Naive thymus-derived CD4-positive, alpha-beta T cell (primary cell): ENCODE measurements at regions not wholly inside any gene's neighbourhood (a gene's known extent, or its start where the extent isn't known, plus 50 kb on each side); places are given as distances from the start of the nearest gene placed in this dataset.

Source experiments
- ATAC-seq: fragments of 150-1000 bp; cut with Tn5 transposase; 2 replicates; pipeline ENCODE4 v1.10.0; 2021; ENCODE audit warnings: mild to moderate bottlenecking, moderate library complexity
- CTCF ChIA-PET: fragments of 350-600 bp; sonication (Branson Sonifier 250); formaldehyde crosslinking; loops from one replicate; lab custom pipeline; 2021; ENCODE audit warnings: antibody characterized with exemption; lab: Charles Lee
- POLR2A ChIA-PET: fragments of 350-600 bp; sonication (Branson Sonifier 250); formaldehyde crosslinking; loops from one replicate; lab custom pipeline; 2021; ENCODE audit warnings: antibody characterized with exemption, inconsistent platforms; lab: Charles Lee
- DNase-seq, 9 donors: peaks; one replicate each; pipeline versions ENCODE4 v3.0.0 to v3.0.0-alpha.2; 2020 to 2022; ENCODE audit warnings: mixed read lengths in 1 of 9
- H3K27ac ChIP-seq: one replicate; pipeline ENCODE4 v1.7.0; 2013; ENCODE audit warnings: mild to moderate bottlenecking, low read depth, low read length, moderate library complexity
- H3K27me3 ChIP-seq, 2 donors: one replicate each; pipeline ENCODE4 v1.7.0; 2013; ENCODE audit warnings: low read length in 2 of 2, mild to moderate bottlenecking in 2 of 2, moderate library complexity in 2 of 2; ENCODE audit not compliant: control insufficient read depth in 2 of 2, insufficient read depth in 2 of 2
- H3K36me3 ChIP-seq, 3 experiments: 1 replicate in 2 of 3; 2 replicates in 1 of 3; pipeline ENCODE4 v1.7.0; 2013; ENCODE audit warnings: low read length in 3 of 3, mild to moderate bottlenecking in 3 of 3, moderate library complexity in 1 of 3; ENCODE audit not compliant: insufficient read depth in 3 of 3, control insufficient read depth in 2 of 3
- H3K4me1 ChIP-seq, 2 donors: one replicate each; pipeline ENCODE4 v1.7.0; 2013; ENCODE audit warnings: low read length in 2 of 2, mild to moderate bottlenecking in 2 of 2, moderate library complexity in 1 of 2; ENCODE audit not compliant: control insufficient read depth in 2 of 2, insufficient read depth in 2 of 2
- H3K4me3 ChIP-seq: 2 replicates; pipeline ENCODE4 v1.7.0; 2013; ENCODE audit warnings: mild to moderate bottlenecking, low read length
- H3K9me3 ChIP-seq, 3 experiments: 1 replicate in 2 of 3; 2 replicates in 1 of 3; pipeline ENCODE4 v1.7.0; 2013; ENCODE audit warnings: low read length in 3 of 3; ENCODE audit not compliant: control insufficient read depth in 2 of 3
- H3K27ac Mint-ChIP-seq, 9 donors: one replicate each; pipeline ENCODE4 v1.8.0; 2020 to 2022; ENCODE audit warnings: mixed read lengths in 9 of 9, mild to moderate bottlenecking in 8 of 9, moderate library complexity in 5 of 9, inconsistent platforms in 2 of 9
- H3K27me3 Mint-ChIP-seq, 5 donors: one replicate each; pipeline ENCODE4 v1.8.0; 2021 to 2022; ENCODE audit warnings: mixed read lengths in 5 of 5, mild to moderate bottlenecking in 1 of 5
- H3K36me3 Mint-ChIP-seq, 5 donors: one replicate each; pipeline ENCODE4 v1.8.0; 2020 to 2022; ENCODE audit warnings: mixed read lengths in 5 of 5, mild to moderate bottlenecking in 3 of 5, inconsistent platforms in 1 of 5
- H3K4me1 Mint-ChIP-seq, 7 donors: one replicate each; pipeline ENCODE4 v1.8.0; 2020 to 2022; ENCODE audit warnings: mixed read lengths in 7 of 7, mild to moderate bottlenecking in 3 of 7, inconsistent platforms in 1 of 7
- H3K4me3 Mint-ChIP-seq, 10 donors: one replicate each; pipeline ENCODE4 v1.8.0; 2020 to 2022; ENCODE audit warnings: mild to moderate bottlenecking in 10 of 10, mixed read lengths in 10 of 10, moderate library complexity in 6 of 10, inconsistent platforms in 2 of 10
- H3K9me3 Mint-ChIP-seq, 11 donors: one replicate each; pipeline ENCODE4 v1.8.0; 2020 to 2022; ENCODE audit warnings: mixed read lengths in 11 of 11, mild to moderate bottlenecking in 4 of 11, inconsistent platforms in 1 of 11, moderate library complexity in 1 of 11
- intact Hi-C, 2 donors: fragments of 100-400 bp; cut with micrococcal nuclease; formaldehyde crosslinking; loops; one replicate each; pipeline ENCODE4 v1.15.1; 2023

DNA sequence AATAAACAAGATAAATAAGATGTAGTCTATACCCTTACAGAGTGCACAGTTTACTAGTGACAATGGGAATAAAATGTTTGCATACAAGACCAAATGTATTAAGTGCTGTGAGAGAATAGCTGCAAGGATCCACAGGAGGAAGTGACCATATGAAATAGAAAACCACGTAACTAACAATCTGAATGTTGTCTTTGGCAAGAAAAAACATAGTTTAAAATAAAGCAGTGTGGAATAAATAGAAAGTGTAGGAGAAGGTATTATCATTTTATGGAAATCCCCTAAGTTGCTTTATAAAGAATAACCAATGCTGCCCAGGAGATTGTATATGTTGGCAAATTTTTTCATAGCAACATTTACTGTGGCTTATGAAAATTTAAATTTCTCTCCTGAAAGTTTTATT lies 116.1 kb downstream of the PCDH7 start:
- Mint-ChIP-seq H3K9me3 (peaks cover 0 to 13% (median 0%) of the 10 kb centered on the region in 11 donors), H3K4me3 (no peak overlapping the region), H3K36me3 (no peaks in the 10 kb centered on the region), H3K27ac (no peak overlapping the region), H3K4me1 (no peaks in the 10 kb centered on the region), H3K27me3 (no peaks in the 10 kb centered on the region)
- ATAC-seq: no peak
- CTCF ChIA-PET: no interaction called here
- intact Hi-C loops: no loop called here
- Histone ChIP-seq H3K9me3 (no peaks in the 10 kb centered on the region), H3K36me3 (no peaks in the 10 kb centered on the region), H3K4me3 (no peak overlapping the region), H3K27ac (no peak overlapping the region), H3K27me3 (no peaks in the 10 kb centered on the region), H3K4me1 (no peaks in the 10 kb centered on the region)
- POLR2A ChIA-PET: no interaction called here
- DNase-seq: no peak

DNA sequence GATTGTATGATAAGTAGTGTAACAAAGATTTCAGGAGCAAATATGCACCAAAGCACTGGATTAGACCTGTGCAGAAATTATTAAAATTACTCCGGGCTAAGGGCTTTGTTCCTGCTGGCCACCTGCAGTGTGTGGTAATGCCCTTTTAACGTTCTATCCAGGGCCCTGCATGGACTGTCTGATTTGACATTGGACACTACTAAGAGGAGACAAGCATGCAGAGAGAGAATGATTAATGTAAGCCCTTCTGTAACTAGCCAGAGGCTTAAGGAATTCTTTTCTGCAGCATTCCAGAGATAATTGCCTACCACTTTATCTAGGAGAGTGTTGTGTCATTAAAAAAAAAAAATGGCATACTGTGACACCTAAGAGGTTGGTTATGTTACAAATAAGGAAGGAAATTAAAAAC lies 117.0 kb downstream of the PCDH7 start:
- intact Hi-C loops: no loop called here
- CTCF ChIA-PET: no interaction called here
- no peak overlapping the region for H3K27ac ChIP-seq
- peaks cover 0 to 13% (median 0%) of the 10 kb centered on the region in 11 donors for H3K9me3 Mint-ChIP-seq
- no peak overlapping the region for H3K4me3 ChIP-seq
- no peak for DNase-seq
- no peaks in the 10 kb centered on the region for H3K36me3 ChIP-seq
- no peaks in the 10 kb centered on the region for H3K4me1 ChIP-seq
- H3K4me1 Mint-ChIP-seq: no peaks in the 10 kb centered on the region
- no peaks in the 10 kb centered on the region for H3K27me3 ChIP-seq
- no peaks in the 10 kb centered on the region for H3K9me3 ChIP-seq
- H3K4me3 Mint-ChIP-seq: no peak overlapping the region
- H3K27me3 Mint-ChIP-seq: no peaks in the 10 kb centered on the region
- no peak overlapping the region for H3K27ac Mint-ChIP-seq
- no peak for ATAC-seq
- H3K36me3 Mint-ChIP-seq: no peaks in the 10 kb centered on the region
- POLR2A ChIA-PET: no interaction called here

DNA sequence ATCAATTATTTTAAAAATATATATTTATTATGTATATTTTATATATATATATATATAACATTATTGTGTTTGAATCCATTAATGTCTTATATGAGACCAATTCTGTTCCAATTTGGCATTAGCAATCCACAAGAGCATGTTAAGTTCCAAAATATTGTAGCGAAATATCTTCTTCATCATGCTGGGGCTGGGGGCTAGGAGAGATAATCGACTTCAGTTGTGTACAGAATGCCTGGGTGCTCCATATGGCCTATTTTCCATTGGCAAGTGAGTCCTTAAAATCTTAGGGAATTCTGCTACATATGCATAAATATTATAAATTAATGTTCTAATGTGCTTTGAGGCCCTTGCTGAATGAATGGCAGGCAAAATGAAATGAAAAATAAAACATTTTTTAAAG lies 117.7 kb downstream of the PCDH7 start:
- ATAC-seq (no peak), DNase-seq (no peak)
- Mint-ChIP-seq H3K9me3 (peaks cover 0 to 9% (median 0%) of the 10 kb centered on the region in 11 donors), H3K27ac (no peak overlapping the region), H3K4me1 (no peaks in the 10 kb centered on the region), H3K4me3 (no peak overlapping the region), H3K36me3 (no peaks in the 10 kb centered on the region), H3K27me3 (no peaks in the 10 kb centered on the region)
- intact Hi-C loops: no loop called here
- Histone ChIP-seq H3K27me3 (no peaks in the 10 kb centered on the region), H3K36me3 (no peaks in the 10 kb centered on the region), H3K27ac (no peak overlapping the region), H3K4me1 (no peaks in the 10 kb centered on the region), H3K9me3 (no peaks in the 10 kb centered on the region), H3K4me3 (no peak overlapping the region)
- ChIA-PET POLR2A (no interaction called here), CTCF (no interaction called here)

DNA sequence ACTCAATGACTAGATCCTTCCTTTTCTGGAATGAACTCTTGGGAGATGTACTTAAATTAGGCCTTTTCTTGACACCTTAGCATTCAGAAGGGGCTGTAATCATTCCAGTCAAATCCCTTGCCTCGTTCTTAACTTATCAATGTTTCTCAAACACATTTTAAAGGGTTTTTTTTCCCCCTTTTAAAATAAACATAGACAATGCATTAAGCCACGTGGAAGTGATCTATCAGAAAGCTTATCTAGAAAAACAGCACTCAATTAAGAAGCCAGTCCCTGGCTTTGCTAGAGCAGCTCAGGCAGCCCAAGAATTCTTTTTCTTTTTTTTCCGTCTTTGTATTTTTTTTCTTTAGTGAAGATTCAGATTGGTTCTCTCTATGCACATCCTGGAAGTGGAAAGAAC lies 118.2 kb downstream of the PCDH7 start:
- CTCF ChIA-PET: no interaction called here
- ATAC-seq: no peak

DNA sequence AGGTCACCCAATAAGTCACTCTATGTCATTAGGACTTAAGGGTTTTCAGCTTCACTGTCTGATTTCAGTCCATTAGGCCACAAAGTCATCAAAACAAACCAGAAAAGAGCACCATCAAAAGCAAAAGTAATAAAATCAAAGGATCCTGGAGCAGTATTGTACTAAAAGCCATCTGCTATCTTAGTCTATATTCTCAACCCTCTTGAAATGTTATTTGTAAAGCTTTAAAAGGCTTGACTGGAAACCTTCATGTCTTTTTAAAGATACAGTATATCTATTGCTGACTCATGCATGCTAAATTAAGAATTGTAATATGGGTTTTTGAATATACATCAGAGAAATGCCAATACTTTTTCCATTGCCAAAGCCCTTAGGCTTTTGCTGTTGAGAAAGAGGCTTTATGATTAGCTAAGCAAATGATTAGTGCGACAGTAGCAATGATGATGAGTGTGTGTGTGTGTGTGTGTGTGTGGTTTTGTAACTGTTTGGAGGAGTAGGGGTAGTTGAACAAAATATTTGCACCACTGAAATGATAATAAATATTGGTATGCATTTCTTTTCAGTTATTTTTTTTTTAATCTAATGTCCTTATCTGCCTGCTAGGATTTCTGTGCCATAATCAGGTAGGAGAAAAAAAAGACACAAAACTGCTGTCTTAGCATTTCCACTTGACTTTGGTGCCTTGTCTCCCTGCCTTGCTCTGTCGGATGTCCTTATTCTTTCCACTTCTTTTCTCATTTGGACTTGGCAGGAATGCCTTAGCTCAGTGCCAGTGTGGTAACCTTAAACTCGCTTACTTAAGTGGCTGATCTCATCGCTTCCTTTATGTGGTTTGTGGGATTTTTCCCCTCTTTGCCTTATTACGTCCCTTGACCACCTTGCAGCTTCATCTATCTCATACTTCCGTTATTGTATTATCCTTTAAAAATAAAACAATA lies 119.7 kb downstream of the PCDH7 start:
- Histone ChIP-seq H3K27ac (no peak overlapping the region), H3K36me3 (no peaks in the 10 kb centered on the region), H3K4me1 (no peaks in the 10 kb centered on the region), H3K27me3 (no peaks in the 10 kb centered on the region), H3K4me3 (no peak overlapping the region), H3K9me3 (no peaks in the 10 kb centered on the region)
- Mint-ChIP-seq H3K9me3 (peaks cover 0 to 6% (median 0%) of the 10 kb centered on the region in 11 donors), H3K4me3 (no peak overlapping the region), H3K27ac (no peak overlapping the region), H3K4me1 (no peaks in the 10 kb centered on the region), H3K36me3 (no peaks in the 10 kb centered on the region), H3K27me3 (no peaks in the 10 kb centered on the region)
- POLR2A ChIA-PET: no interaction called here
- intact Hi-C loops: no loop called here
- DNase-seq (no peak), ATAC-seq (no peak)
- CTCF ChIA-PET: no interaction called here

More for the DNA sequence above, 118.2 kb downstream of the PCDH7 start:
- H3K27me3 ChIP-seq: no peaks in the 10 kb centered on the region
- H3K4me3 ChIP-seq: no peak overlapping the region
- no peak for DNase-seq
- intact Hi-C loops: no loop called here
- POLR2A ChIA-PET: no interaction called here
- Mint-ChIP-seq H3K4me3 (no peak overlapping the region), H3K27me3 (no peaks in the 10 kb centered on the region), H3K36me3 (no peaks in the 10 kb centered on the region), H3K27ac (no peak overlapping the region), H3K4me1 (no peaks in the 10 kb centered on the region), H3K9me3 (peaks cover 0 to 8% (median 0%) of the 10 kb centered on the region in 11 donors)
- no peaks in the 10 kb centered on the region for H3K9me3 ChIP-seq
- no peaks in the 10 kb centered on the region for H3K4me1 ChIP-seq
- H3K27ac ChIP-seq: no peak overlapping the region
- no peaks in the 10 kb centered on the region for H3K36me3 ChIP-seq

DNA sequence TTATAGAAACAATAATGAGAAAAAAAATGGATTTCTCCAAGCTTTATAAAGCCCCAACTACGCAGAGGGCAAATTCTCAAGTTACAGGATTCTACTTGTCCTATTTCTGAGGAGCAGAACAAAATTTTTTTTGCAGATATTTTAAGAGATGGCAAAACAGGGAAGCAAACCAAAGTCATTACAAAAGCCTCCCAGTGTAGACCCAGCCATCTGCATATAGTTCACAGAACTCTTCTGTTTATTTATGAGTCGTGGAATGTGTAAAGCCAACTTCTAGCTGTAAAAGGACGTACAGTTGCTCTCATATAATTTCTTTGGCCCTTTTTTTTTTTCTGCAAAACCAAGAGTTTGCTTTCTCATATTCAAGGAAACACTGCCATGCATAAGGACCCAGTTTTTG lies 120.4 kb downstream of the PCDH7 start:
- ATAC-seq (no peak), DNase-seq (no peak)
- no peak overlapping the region for H3K27ac ChIP-seq
- Mint-ChIP-seq H3K4me3 (no peak overlapping the region), H3K27ac (no peak overlapping the region), H3K4me1 (no peaks in the 10 kb centered on the region), H3K36me3 (no peaks in the 10 kb centered on the region), H3K9me3 (peaks cover 0 to 6% (median 0%) of the 10 kb centered on the region in 11 donors), H3K27me3 (no peaks in the 10 kb centered on the region)
- H3K4me3 ChIP-seq: no peak overlapping the region
- POLR2A ChIA-PET: no interaction called here
- intact Hi-C loops: no loop called here
- no peaks in the 10 kb centered on the region for H3K27me3 ChIP-seq
- H3K36me3 ChIP-seq: no peaks in the 10 kb centered on the region
- CTCF ChIA-PET: no interaction called here
- H3K4me1 ChIP-seq: no peaks in the 10 kb centered on the region
- H3K9me3 ChIP-seq: no peaks in the 10 kb centered on the region

DNA sequence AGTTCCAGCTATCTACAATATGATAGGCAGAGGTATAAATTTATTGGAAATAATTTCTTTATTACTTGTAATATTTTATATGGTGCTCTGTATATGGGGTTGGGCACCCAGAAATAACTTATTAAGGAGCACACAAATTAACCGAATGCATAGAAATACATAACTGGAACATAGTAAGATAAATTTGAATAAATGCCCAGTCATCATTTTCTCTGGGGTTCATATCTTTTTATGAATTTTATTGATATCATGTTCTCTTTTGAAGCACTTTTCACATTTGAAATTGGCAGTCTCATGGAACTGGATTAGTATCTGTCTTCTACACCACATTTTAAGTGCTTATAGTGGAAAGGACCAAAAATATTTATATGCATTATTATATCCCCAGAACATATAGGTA lies 122.0 kb downstream of the PCDH7 start:
- Mint-ChIP-seq H3K27me3 (no peaks in the 10 kb centered on the region), H3K36me3 (no peaks in the 10 kb centered on the region), H3K4me1 (no peaks in the 10 kb centered on the region), H3K27ac (no peak overlapping the region), H3K9me3 (peaks cover 0 to 6% (median 0%) of the 10 kb centered on the region in 11 donors), H3K4me3 (no peak overlapping the region)
- H3K27ac ChIP-seq: no peak overlapping the region
- intact Hi-C loops: no loop called here
- ATAC-seq (no peak), DNase-seq (no peak)
- no peaks in the 10 kb centered on the region for H3K27me3 ChIP-seq
- POLR2A ChIA-PET: no interaction called here
- H3K4me3 ChIP-seq: no peak overlapping the region
- CTCF ChIA-PET: no interaction called here
- H3K4me1 ChIP-seq: no peaks in the 10 kb centered on the region
- no peaks in the 10 kb centered on the region for H3K36me3 ChIP-seq
- no peaks in the 10 kb centered on the region for H3K9me3 ChIP-seq
